Hepatocyte (in vitro differentiated cells): ENCODE measurements at regions not wholly inside any gene's neighbourhood (a gene's known extent, or its start where the extent isn't known, plus 50 kb on each side); places are given as distances from the start of the nearest gene placed in this dataset.

Experiments used
- DNase-seq: peaks from one replicate; pipeline ENCODE4 v3.0.0-alpha.2; 2016; ENCODE audit warnings: low spot score
- H2AFZ ChIP-seq: fragments of 200-600 bp; sonication (generic); 2 replicates; pipeline ENCODE4 v1.6.0; 2016; ENCODE audit warnings: antibody characterized with exemption, mild to moderate bottlenecking
- H3K27ac ChIP-seq: fragments of 200-600 bp; sonication (generic); 2 replicates; pipeline ENCODE4 v1.5.1; 2016; ENCODE audit warnings: mild to moderate bottlenecking
- H3K27me3 ChIP-seq: fragments of 200-600 bp; sonication (generic); 2 replicates; pipeline ENCODE4 v1.6.1; 2016
- H3K36me3 ChIP-seq: fragments of 200-600 bp; sonication (generic); replicated peaks from 2 replicates; pipeline ENCODE4 v1.5.1; 2016; ENCODE audit warnings: low read depth; ENCODE audit not compliant: insufficient read depth
- H3K4me1 ChIP-seq: fragments of 200-600 bp; sonication (generic); 2 replicates; pipeline ENCODE4 v1.5.1; 2016; ENCODE audit warnings: mild to moderate bottlenecking, moderate library complexity; ENCODE audit not compliant: insufficient read depth
- H3K4me2 ChIP-seq: fragments of 200-600 bp; sonication (generic); 2 replicates; pipeline ENCODE4 v1.6.0; 2016
- H3K4me3 ChIP-seq: fragments of 200-600 bp; sonication (generic); 2 replicates; pipeline ENCODE4 v1.5.1; 2016; ENCODE audit warnings: mild to moderate bottlenecking
- H3K79me2 ChIP-seq: fragments of 200-600 bp; sonication (generic); 2 replicates; pipeline ENCODE4 v1.6.0; 2017; ENCODE audit warnings: mild to moderate bottlenecking
- H3K9me2 ChIP-seq: fragments of 200-600 bp; sonication (generic); replicated peaks from 2 replicates; pipeline ENCODE4 v1.6.0; 2017; ENCODE audit warnings: mild to moderate bottlenecking; ENCODE audit not compliant: insufficient read depth
- H3K9me3 ChIP-seq: fragments of 200-600 bp; sonication (generic); 2 replicates; pipeline ENCODE4 v1.5.1; 2016; ENCODE audit warnings: low read depth, mild to moderate bottlenecking
- H4K20me1 ChIP-seq: fragments of 200-600 bp; sonication (generic); 2 replicates; pipeline ENCODE4 v1.6.0; 2016; ENCODE audit warnings: mild to moderate bottlenecking; ENCODE audit not compliant: insufficient read depth, poor library complexity, severe bottlenecking
- EZH2 ChIP-seq: fragments of 200-600 bp; sonication (generic); IDR thresholded peaks from 2 replicates; pipeline ENCODE4 v1.6.1; 2016; ENCODE audit warnings: antibody characterized with exemption, mild to moderate bottlenecking, borderline replicate concordance
- EZH2phosphoT487 ChIP-seq: fragments of 200-600 bp; sonication (generic); IDR thresholded peaks from one replicate; pipeline ENCODE4 v1.6.1; 2018; ENCODE audit warnings: antibody characterized with exemption, mild to moderate bottlenecking, low read depth, moderate library complexity; ENCODE audit not compliant: unreplicated experiment, severe bottlenecking
- WGBS: methylation state at CpG from one replicate; pipeline ENCODE4 v1.1.6; 2016; ENCODE audit warnings: low lambda C conversion rate; ENCODE audit errors: missing lambda C conversion rate; 5-methylcytosine and 5-hydroxymethylcytosine counted together
- TF ChIP-seq, protein P1 (sequence below): fragments of 200-600 bp; sonication (generic); IDR thresholded peaks from 2 replicates; pipeline ENCODE4 v1.5.1; 2016; ENCODE audit warnings: antibody characterized with exemption, mild to moderate bottlenecking; ENCODE audit not compliant: poor library complexity

DNA sequence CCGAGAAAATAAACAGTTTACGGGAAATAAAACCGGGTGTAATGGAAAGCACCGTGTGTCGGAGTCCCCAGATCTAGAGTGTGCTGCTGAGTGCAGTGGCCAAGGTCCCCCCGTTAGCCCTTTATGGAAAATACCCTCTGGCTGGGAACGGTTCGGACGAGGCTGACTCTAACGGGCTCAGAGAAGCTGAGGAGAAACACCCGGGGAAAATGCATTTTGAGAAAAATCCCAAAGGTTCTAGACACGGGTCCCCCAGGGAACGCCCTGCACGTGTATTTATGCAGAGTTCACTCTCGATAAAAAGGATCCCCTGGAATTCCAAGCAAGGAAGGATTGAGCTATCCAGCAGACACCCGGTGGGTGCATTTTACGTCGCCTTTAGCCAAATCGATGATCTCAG is 177.2 kb downstream of the CRLF2 start:
- no peak overlapping the region for H3K4me2 ChIP-seq
- no peaks in the 10 kb centered on the region for H4K20me1 ChIP-seq
- H3K4me1 ChIP-seq, result no peaks in the 10 kb centered on the region
- H3K79me2 ChIP-seq, result no peaks in the 10 kb centered on the region
- no peak for DNase-seq
- no peak overlapping the region for H3K27ac ChIP-seq
- no peak overlapping the region for H2AFZ ChIP-seq
- H3K4me3 ChIP-seq, result no peak overlapping the region
- no peaks in the 10 kb centered on the region for H3K9me2 ChIP-seq
- no peaks in the 10 kb centered on the region for H3K27me3 ChIP-seq
- WGBS, result 59% methylated on average over 19 of the region's 19 CpGs
- TF ChIP-seq, protein P1, sequence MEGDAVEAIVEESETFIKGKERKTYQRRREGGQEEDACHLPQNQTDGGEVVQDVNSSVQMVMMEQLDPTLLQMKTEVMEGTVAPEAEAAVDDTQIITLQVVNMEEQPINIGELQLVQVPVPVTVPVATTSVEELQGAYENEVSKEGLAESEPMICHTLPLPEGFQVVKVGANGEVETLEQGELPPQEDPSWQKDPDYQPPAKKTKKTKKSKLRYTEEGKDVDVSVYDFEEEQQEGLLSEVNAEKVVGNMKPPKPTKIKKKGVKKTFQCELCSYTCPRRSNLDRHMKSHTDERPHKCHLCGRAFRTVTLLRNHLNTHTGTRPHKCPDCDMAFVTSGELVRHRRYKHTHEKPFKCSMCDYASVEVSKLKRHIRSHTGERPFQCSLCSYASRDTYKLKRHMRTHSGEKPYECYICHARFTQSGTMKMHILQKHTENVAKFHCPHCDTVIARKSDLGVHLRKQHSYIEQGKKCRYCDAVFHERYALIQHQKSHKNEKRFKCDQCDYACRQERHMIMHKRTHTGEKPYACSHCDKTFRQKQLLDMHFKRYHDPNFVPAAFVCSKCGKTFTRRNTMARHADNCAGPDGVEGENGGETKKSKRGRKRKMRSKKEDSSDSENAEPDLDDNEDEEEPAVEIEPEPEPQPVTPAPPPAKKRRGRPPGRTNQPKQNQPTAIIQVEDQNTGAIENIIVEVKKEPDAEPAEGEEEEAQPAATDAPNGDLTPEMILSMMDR, result no peak
- TF ChIP-seq EZH2phosphoT487, result no peak
- no peak for TF ChIP-seq EZH2
- H3K9me3 ChIP-seq, result no peaks in the 10 kb centered on the region
- H3K36me3 ChIP-seq, result no peaks in the 10 kb centered on the region

DNA sequence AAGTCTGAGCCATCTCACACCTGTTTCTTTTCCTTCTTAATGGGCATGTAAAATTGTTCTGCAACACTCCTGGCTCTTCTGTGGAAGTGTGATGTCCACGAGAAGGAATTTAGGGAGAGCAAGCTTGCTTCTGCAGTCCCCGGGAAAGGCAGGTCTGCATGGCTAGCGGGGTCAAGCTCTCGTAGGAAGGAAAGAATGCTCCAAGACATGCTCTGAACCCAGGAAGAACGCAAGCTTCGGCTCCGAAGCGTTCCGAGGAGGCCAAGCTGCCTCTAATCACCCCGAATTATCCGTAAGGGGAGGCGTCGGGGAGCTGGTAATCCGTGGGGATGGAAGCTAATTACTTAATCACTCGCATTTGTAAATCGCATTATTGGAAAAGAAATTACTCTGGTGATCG is 177.7 kb downstream of the CRLF2 start:
- Histone ChIP-seq H3K27ac (no peak overlapping the region), H3K79me2 (no peaks in the 10 kb centered on the region), H4K20me1 (no peaks in the 10 kb centered on the region), H2AFZ (no peak overlapping the region), H3K9me3 (no peaks in the 10 kb centered on the region), H3K4me1 (no peaks in the 10 kb centered on the region), H3K4me2 (no peak overlapping the region), H3K9me2 (no peaks in the 10 kb centered on the region), H3K27me3 (no peaks in the 10 kb centered on the region), H3K4me3 (no peak overlapping the region), H3K36me3 (no peaks in the 10 kb centered on the region)
- 64% methylated on average over 17 of the region's 17 CpGs for WGBS
- no peak for TF ChIP-seq EZH2phosphoT487
- TF ChIP-seq, protein P1, result no peak
- no peak for TF ChIP-seq EZH2
- no peak for DNase-seq

DNA sequence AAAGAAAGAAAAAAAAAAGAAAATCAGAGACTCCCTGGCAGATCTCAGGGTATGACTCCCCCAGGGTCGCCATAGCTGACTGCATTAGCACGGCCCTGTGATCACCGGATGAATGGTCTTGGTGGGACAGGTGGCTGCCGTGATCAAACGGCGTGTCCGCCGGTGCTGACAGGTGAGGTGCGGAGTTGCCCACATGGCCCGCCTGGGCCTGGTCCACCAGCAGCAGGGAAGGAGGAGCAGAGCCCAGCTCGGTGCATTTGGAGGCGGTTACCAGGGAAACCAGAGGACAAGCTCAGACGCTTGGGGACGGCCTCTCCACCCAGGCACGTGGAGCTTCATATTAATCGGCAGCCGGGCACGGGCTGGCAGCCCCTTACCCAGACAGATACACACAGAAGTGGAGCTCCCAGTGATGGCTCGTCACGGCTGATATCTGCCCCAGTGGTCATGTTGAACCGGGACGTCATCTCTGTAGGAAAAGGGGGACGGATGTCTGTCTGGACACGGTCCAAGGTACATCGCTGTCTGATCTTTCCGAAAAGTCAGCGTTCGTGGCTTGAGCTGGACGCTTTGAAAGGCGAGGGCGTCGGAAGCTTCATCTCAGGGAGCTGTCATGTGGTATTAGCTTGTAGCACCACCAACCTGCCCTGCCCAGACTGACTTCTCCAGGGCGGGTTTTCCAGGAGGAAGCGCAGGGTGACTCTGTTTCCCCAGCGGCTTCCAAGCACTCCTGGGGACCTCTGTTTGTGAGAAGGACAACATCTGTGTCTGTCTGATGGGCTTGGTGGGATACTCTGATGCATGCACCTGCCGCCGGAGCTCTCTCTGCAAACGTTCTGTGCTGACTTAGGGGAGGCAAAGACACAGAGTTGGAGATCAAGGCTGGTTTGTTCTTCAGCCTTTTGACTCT is 180.7 kb downstream of the CRLF2 start:
- Histone ChIP-seq H3K9me3 (no peaks in the 10 kb centered on the region), H3K27ac (no peak overlapping the region), H3K4me2 (no peak overlapping the region), H3K4me1 (no peaks in the 10 kb centered on the region), H4K20me1 (no peaks in the 10 kb centered on the region), H3K36me3 (no peaks in the 10 kb centered on the region), H2AFZ (no peak overlapping the region), H3K4me3 (no peak overlapping the region), H3K27me3 (no peaks in the 10 kb centered on the region), H3K79me2 (no peaks in the 10 kb centered on the region), H3K9me2 (no peaks in the 10 kb centered on the region)
- WGBS, result 90% methylated on average over 38 of the region's 38 CpGs
- TF ChIP-seq EZH2, result no peak
- TF ChIP-seq, protein P1, result no peak
- TF ChIP-seq EZH2phosphoT487, result no peak
- DNase-seq, result no peak
